ENCODE measurements at regions not wholly inside any gene's neighbourhood (a gene's known extent, or its start where the extent isn't known, plus 50 kb on each side); places are given as distances from the start of the nearest gene placed in this dataset.

GRCh38 chr17:36728030-36728991, 126.9 kb downstream of the MRM1 start:
- peak overlapping the region; percentile 30; the same call in 1 of the 2 replicates for H3K9ac ChIP-seq (ENCODE audit: low read depth, low read length)
- H3K4me1 ChIP-seq (ENCODE audit: insufficient read depth, low read length) = peaks cover 13% of the 10 kb centered on the region
- no peaks in the 10 kb centered on the region for H3K36me3 ChIP-seq (ENCODE audit: insufficient read depth, low read length)
- H3K9me3 ChIP-seq (ENCODE audit: control insufficient read depth, insufficient read depth, low read length) = no peaks in the 10 kb centered on the region

- Histone ChIP-seq H3K36me3 (ENCODE audit: insufficient read depth, low read length) (no peaks in the 10 kb centered on the region), H3K9ac (ENCODE audit: low read depth, low read length) (no peak overlapping the region), H3K4me1 (ENCODE audit: insufficient read depth, low read length) (peaks cover 13% of the 10 kb centered on the region), H3K9me3 (ENCODE audit: control insufficient read depth, insufficient read depth, low read length) (no peaks in the 10 kb centered on the region)
Observed at GRCh38 chr17:36730095-36730808, 128.9 kb downstream of the MRM1 start.

GRCh38 chr17:36730857-36731490, 129.6 kb downstream of the MRM1 start:
- Histone ChIP-seq H3K9me3 (ENCODE audit: control insufficient read depth, insufficient read depth, low read length) (no peaks in the 10 kb centered on the region), H3K9ac (ENCODE audit: low read depth, low read length) (no peak overlapping the region), H3K4me1 (ENCODE audit: insufficient read depth, low read length) (peaks cover 13% of the 10 kb centered on the region), H3K36me3 (ENCODE audit: insufficient read depth, low read length) (no peaks in the 10 kb centered on the region)

DNA sequence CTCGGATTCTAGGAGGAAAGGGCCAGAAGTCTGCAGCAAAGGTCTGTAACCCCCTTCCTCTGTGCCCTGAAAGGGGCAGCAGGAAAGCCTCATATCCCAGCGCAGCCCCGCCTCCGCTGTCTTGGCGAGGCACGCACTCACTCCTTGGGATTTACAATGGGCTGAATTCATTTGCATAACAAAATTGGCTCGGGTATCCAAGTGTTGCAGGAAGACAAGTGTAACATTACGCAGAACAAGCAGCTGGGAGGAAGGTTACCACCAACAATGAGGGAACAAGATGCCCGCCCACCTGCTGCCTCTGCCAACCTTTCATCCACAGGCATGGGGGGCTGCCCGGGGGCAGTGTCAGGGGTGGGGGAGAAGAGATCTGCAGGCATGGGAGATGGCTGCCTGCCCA, 130.4 kb downstream of the MRM1 start:
- peaks cover 13% of the 10 kb centered on the region for H3K4me1 ChIP-seq (ENCODE audit: insufficient read depth, low read length)
- no peaks in the 10 kb centered on the region for H3K36me3 ChIP-seq (ENCODE audit: insufficient read depth, low read length)
- H3K9me3 ChIP-seq (ENCODE audit: control insufficient read depth, insufficient read depth, low read length) = no peaks in the 10 kb centered on the region
- no peak overlapping the region for H3K9ac ChIP-seq (ENCODE audit: low read depth, low read length)

- peaks cover 13% of the 10 kb centered on the region for H3K4me1 ChIP-seq (ENCODE audit: insufficient read depth, low read length)
- H3K9ac ChIP-seq (ENCODE audit: low read depth, low read length) = no peak overlapping the region
- no peaks in the 10 kb centered on the region for H3K36me3 ChIP-seq (ENCODE audit: insufficient read depth, low read length)
- no peaks in the 10 kb centered on the region for H3K9me3 ChIP-seq (ENCODE audit: control insufficient read depth, insufficient read depth, low read length)
Observed at GRCh38 chr17:36732351-36732750, 131.0 kb downstream of the MRM1 start.

- Histone ChIP-seq H3K36me3 (ENCODE audit: insufficient read depth, low read length) (no peaks in the 10 kb centered on the region), H3K9me3 (ENCODE audit: control insufficient read depth, insufficient read depth, low read length) (no peaks in the 10 kb centered on the region), H3K4me1 (ENCODE audit: insufficient read depth, low read length) (peaks cover 2% of the 10 kb centered on the region), H3K9ac (ENCODE audit: low read depth, low read length) (no peak overlapping the region)
Observed at GRCh38 chr17:36736201-36737156, 135.1 kb downstream of the MRM1 start.

- H3K9ac ChIP-seq (ENCODE audit: low read depth, low read length) = no peak overlapping the region
- H3K36me3 ChIP-seq (ENCODE audit: insufficient read depth, low read length) = no peaks in the 10 kb centered on the region
- H3K9me3 ChIP-seq (ENCODE audit: control insufficient read depth, insufficient read depth, low read length) = no peaks in the 10 kb centered on the region
- H3K4me1 ChIP-seq (ENCODE audit: insufficient read depth, low read length) = peaks cover 6% of the 10 kb centered on the region; the same call in 1 of the 2 replicates
Observed at GRCh38 chr17:36739208-36739607, 137.8 kb downstream of the MRM1 start.

DNA sequence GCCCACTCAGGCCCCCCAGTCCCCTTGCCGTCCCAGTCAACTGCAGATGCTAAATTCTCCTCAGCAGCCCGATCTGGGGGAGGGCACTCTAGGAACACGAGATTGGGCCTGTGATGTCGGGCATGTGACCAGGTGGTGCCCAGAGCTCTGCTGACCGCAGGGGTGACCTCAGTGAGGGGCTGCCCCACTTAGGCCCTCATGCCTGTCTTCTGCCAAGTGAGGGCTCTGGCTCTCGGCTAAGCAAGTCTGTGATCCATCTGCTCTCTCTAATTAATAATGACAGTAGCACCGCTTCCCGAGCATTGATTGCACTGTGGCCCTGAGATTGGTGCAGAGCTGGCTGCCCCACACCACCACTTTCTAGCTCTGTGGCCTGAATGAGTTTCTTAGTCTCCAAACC, 138.8 kb downstream of the MRM1 start:
- Histone ChIP-seq H3K36me3 (ENCODE audit: insufficient read depth, low read length) (no peaks in the 10 kb centered on the region), H3K9me3 (ENCODE audit: control insufficient read depth, insufficient read depth, low read length) (no peaks in the 10 kb centered on the region), H3K9ac (ENCODE audit: low read depth, low read length) (no peak overlapping the region), H3K4me1 (ENCODE audit: insufficient read depth, low read length) (peaks cover 6% of the 10 kb centered on the region; the same call in 1 of the 2 replicates)

GRCh38 chr17:36741019-36741902, 139.9 kb downstream of the MRM1 start:
- Histone ChIP-seq H3K9me3 (ENCODE audit: control insufficient read depth, insufficient read depth, low read length) (no peaks in the 10 kb centered on the region), H3K9ac (ENCODE audit: low read depth, low read length) (no peak overlapping the region), H3K36me3 (ENCODE audit: insufficient read depth, low read length) (no peaks in the 10 kb centered on the region), H3K4me1 (ENCODE audit: insufficient read depth, low read length) (peaks cover 6% of the 10 kb centered on the region; the same call in 1 of the 2 replicates)

DNA sequence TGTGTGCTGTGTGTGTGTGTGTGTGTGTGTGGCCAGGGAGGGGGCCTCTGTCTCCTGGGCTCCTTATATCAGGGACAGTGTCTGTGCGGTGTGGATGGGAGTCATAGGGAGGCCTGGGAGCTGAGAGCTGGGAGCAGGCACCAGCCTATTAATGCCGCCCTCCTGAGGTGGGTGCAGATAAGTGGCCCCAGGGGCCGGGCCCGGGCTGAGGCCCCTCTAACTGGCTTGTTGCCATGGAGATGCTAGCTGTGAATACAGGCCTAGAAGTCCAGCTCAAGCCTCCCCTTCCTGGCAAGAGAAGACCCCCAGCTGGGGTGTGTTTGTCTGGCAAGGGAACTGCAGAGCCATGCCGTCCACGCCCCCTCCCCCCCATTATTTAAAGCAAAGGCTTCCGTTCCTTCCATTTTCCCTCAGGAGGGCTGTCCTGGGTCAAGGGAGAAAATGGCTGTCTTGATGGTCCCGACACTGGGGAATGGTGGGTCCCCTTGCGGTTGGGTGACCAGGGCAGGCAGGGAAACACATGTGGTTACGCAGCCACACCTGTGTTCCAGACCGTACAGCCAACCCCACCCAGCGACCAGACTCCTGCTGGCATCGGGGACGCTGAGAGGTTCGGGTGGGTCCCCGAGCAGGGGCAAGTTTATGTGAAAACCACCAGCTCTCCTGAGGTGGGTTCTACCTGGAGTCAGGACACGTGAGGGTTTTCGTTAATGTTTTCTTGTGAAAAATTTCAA, 141.1 kb downstream of the MRM1 start:
- Histone ChIP-seq H3K9me3 (ENCODE audit: control insufficient read depth, insufficient read depth, low read length) (no peaks in the 10 kb centered on the region), H3K36me3 (ENCODE audit: insufficient read depth, low read length) (no peaks in the 10 kb centered on the region), H3K4me1 (ENCODE audit: insufficient read depth, low read length) (peaks cover 6% of the 10 kb centered on the region; the same call in 1 of the 2 replicates), H3K9ac (ENCODE audit: low read depth, low read length) (no peak overlapping the region)

- Histone ChIP-seq H3K4me1 (ENCODE audit: insufficient read depth, low read length) (peaks cover 6% of the 10 kb centered on the region; the same call in 1 of the 2 replicates), H3K9ac (ENCODE audit: low read depth, low read length) (no peak overlapping the region), H3K9me3 (ENCODE audit: control insufficient read depth, insufficient read depth, low read length) (no peaks in the 10 kb centered on the region), H3K36me3 (ENCODE audit: insufficient read depth, low read length) (no peaks in the 10 kb centered on the region)
Observed at GRCh38 chr17:36743130-36743529, 141.7 kb downstream of the MRM1 start.

- Histone ChIP-seq H3K4me1 (ENCODE audit: insufficient read depth, low read length) (peaks cover 6% of the 10 kb centered on the region; the same call in 1 of the 2 replicates), H3K9ac (ENCODE audit: low read depth, low read length) (no peak overlapping the region), H3K36me3 (ENCODE audit: insufficient read depth, low read length) (no peaks in the 10 kb centered on the region), H3K9me3 (ENCODE audit: control insufficient read depth, insufficient read depth, low read length) (no peaks in the 10 kb centered on the region)
Observed at GRCh38 chr17:36746381-36747053, 145.1 kb downstream of the MRM1 start.
